ENCODE measurements at regions not wholly inside any gene's neighbourhood (a gene's known extent, or its start where the extent isn't known, plus 50 kb on each side); places are given as distances from the start of the nearest gene placed in this dataset.
A peak's percentile ranks its signal among the peaks of the same experiment; 100 is the strongest.

- no peak for TF ChIP-seq CTCF (IDR thresholded peaks at IDR 0.05; ENCODE audit: low read depth, low read length)
- DNase-seq (ENCODE audit: low read depth in 2 of 2) = no peak
Measured at GRCh38 chr11:27188696-27189095, 148.1 kb downstream of the BBOX1 start.

DNA sequence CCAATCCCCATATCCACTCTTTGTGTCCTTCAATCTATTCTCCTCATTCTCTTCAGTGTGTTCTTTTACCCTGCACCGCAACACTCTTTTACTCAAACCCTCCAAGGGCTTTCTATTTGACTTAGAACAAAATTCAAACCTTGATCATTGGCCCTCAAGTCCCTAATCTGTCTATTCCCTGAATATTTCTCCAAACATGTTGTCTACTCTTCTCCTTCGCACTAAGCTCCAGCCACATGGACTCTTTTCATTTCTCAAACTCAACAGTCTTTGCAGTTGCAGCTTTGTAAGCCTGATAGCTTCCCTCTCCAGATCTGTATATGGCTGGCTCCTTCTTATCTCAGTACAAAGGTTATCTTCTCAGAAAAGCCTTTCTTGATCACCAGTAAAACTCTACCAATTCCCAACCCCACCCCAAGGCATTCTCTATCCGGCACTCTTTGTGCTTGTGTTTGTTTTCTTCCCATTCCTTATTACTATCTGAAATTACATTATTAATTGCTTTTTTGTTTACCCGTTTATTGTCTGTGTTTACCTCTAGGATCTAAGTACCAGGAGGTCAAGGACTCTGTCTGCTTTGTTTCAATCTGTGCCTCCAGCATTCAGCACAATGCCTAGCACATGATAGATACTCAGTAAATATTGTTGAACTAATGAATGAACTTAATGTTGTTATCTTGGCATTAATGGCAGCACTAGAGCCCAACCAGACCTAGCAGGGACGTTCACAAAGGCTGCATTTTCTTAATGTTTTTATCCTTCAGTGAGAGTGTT lies 147.4 kb downstream of the BBOX1 start:
- H3K4me3 ChIP-seq (replicated peaks in 1 of 2; ENCODE audit: low read depth in 2 of 2, low read length in 2 of 2) = no peak overlapping the region
- DNase-seq (ENCODE audit: low read depth in 2 of 2) = no peak
- no peak for TF ChIP-seq CTCF (IDR thresholded peaks at IDR 0.05; ENCODE audit: low read depth, low read length)

More at GRCh38 chr11:27188696-27189095, 148.1 kb downstream of the BBOX1 start:
- no peak overlapping the region for H3K4me3 ChIP-seq (replicated peaks in 1 of 2; ENCODE audit: low read depth in 2 of 2, low read length in 2 of 2)

DNA sequence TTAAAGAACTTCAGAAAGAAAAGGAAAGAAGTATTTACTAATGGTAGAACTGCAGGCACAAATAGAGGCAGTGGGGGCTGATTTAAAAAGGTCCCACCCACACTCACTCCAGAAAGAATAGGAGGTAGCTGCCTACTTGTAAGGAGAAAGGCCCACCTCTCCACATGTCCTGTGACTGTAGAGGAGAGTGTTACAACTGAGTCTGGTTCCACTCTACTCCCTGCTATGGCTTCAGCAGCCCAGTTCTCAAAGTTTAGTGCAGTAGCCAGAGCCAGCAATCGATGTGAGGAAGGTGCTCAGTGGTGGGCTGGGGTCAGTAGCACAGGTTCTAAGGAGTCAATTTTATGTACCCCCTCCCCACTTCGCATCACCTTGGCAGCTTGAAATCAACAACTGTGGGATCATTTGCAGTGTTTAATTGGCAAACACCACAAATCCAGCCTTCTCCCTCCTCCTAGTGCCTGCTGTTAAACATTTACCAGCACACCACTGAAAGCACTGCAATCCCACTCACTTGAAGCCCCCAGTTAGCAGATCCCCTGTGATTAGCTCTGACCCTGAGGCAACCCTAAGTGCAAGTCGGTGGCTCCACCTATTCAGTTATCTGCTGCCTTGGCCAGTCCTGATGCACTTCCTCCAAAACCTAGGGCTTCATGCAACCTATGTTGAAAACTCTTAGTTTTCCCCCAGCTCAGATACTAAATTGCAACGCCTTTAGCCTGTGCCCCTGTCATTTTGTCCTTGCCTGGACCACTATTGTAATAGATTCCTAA lies 146.6 kb downstream of the BBOX1 start:
- no peak for DNase-seq (ENCODE audit: low read depth in 2 of 2)
- H3K4me3 ChIP-seq (replicated peaks in 1 of 2; ENCODE audit: low read depth in 2 of 2, low read length in 2 of 2) = no peak overlapping the region
- TF ChIP-seq CTCF (IDR thresholded peaks at IDR 0.05; ENCODE audit: low read depth, low read length) = no peak

- DNase-seq (ENCODE audit: low read depth in 2 of 2) = no peak
- H3K4me3 ChIP-seq (replicated peaks in 1 of 2; ENCODE audit: low read depth in 2 of 2, low read length in 2 of 2) = no peak overlapping the region
- no peak for TF ChIP-seq CTCF (IDR thresholded peaks at IDR 0.05; ENCODE audit: low read depth, low read length)
Measured at GRCh38 chr11:27186580-27186979, 146.0 kb downstream of the BBOX1 start.

- TF ChIP-seq CTCF (IDR thresholded peaks at IDR 0.05; ENCODE audit: low read depth, low read length) = no peak
- DNase-seq (ENCODE audit: low read depth in 2 of 2) = no peak
- no peak overlapping the region for H3K4me3 ChIP-seq (replicated peaks in 1 of 2; ENCODE audit: low read depth in 2 of 2, low read length in 2 of 2)
Measured at GRCh38 chr11:27184458-27185312, 144.1 kb downstream of the BBOX1 start.

GRCh38 chr11:27183672-27184457 lies 143.2 kb downstream of the BBOX1 start:
- DNase-seq (ENCODE audit: low read depth in 2 of 2) = peak; percentile 83 to 85
- peak; percentile 72 for TF ChIP-seq CTCF (IDR thresholded peaks at IDR 0.05; ENCODE audit: low read depth, low read length)
- no peak overlapping the region for H3K4me3 ChIP-seq (replicated peaks in 1 of 2; ENCODE audit: low read depth in 2 of 2, low read length in 2 of 2)

All from cardiac fibroblast (primary cell).